H1 (cell line): ENCODE measurements at regions not wholly inside any gene's neighbourhood (a gene's known extent, or its start where the extent isn't known, plus 50 kb on each side); places are given as distances from the start of the nearest gene placed in this dataset.

Experiments
- CTCF ChIA-PET: fragments of 300-600 bp; sonication (Branson Sonifier 250); formaldehyde crosslinking; loops from one replicate; lab custom pipeline; 2021; ENCODE audit not compliant: partially characterized antibody; lab: Charles Lee
- POLR2A ChIA-PET: fragments of 300-600 bp; sonication (Branson Sonifier 250); formaldehyde crosslinking; loops from one replicate; lab custom pipeline; 2021; ENCODE audit warnings: inconsistent platforms; ENCODE audit not compliant: partially characterized antibody; lab: Charles Lee
- DNase-seq, 2 experiments: peaks; one replicate each; pipeline versions ENCODE4 v3.0.0 to v3.0.0-alpha.2; 2010 to 2022; ENCODE audit warnings: low spot score in 2 of 2, low read depth in 1 of 2, mixed read lengths in 1 of 2
- FAIRE-seq: peaks from 2 replicates; lab custom pipeline; 2011; peaks lifted over from hg19 to GRCh38; lab: Jason Lieb, UNC
- H2AFZ ChIP-seq: 2 replicates; pipeline ENCODE4 v1.8.1; 2012; ENCODE audit warnings: low read length, inconsistent platforms
- H2AK5ac ChIP-seq: 2 replicates; pipeline ENCODE4 v1.6.1; 2013; ENCODE audit warnings: low read depth, low read length
- H2BK120ac ChIP-seq: replicated peaks from 2 replicates; pipeline ENCODE3; 2013; ENCODE audit warnings: low read depth, low read length, inconsistent platforms
- H2BK12ac ChIP-seq: 2 replicates; pipeline ENCODE4 v1.6.1; 2013; ENCODE audit warnings: low read depth, low read length
- H2BK15ac ChIP-seq: 2 replicates; pipeline ENCODE4 v1.6.1; 2013; ENCODE audit warnings: low read length
- H2BK20ac ChIP-seq: 2 replicates; pipeline ENCODE4 v1.6.1; 2013; ENCODE audit warnings: low read length
- H2BK5ac ChIP-seq: 2 replicates; pipeline ENCODE4 v1.6.1; 2013; ENCODE audit warnings: low read depth, low read length
- H3K14ac ChIP-seq: 2 replicates; pipeline ENCODE4 v1.6.1; 2013; ENCODE audit warnings: inconsistent platforms; ENCODE audit not compliant: insufficient read length
- H3K18ac ChIP-seq: 2 replicates; pipeline ENCODE4 v1.6.1; 2013; ENCODE audit warnings: low read length; ENCODE audit errors: extremely low read depth
- H3K23ac ChIP-seq: 2 replicates; pipeline ENCODE4 v1.6.1; 2013; ENCODE audit warnings: inconsistent platforms; ENCODE audit not compliant: insufficient read length
- H3K23me2 ChIP-seq: 2 replicates; pipeline ENCODE4 v1.6.1; 2013; ENCODE audit warnings: low read depth, low read length
- H3K27ac ChIP-seq: 2 replicates; pipeline ENCODE4 v1.6.1; 2011; ENCODE audit warnings: low read depth, low read length, inconsistent platforms
- H3K27me3 ChIP-seq, 4 experiments: replicated peaks in 1 of 4; 1 replicate in 1 of 4; 2 replicates in 3 of 4; pipeline versions ENCODE4 v1.6.1 to v1.8.1; 2011 to 2013; ENCODE audit warnings: low read length in 3 of 4, mild to moderate bottlenecking in 3 of 4, inconsistent platforms in 2 of 4, mixed read lengths in 2 of 4, moderate library complexity in 1 of 4; ENCODE audit not compliant: control insufficient read depth in 3 of 4, insufficient read depth in 3 of 4; ENCODE audit errors: extremely low read depth in 1 of 4
- H3K36me3 ChIP-seq, 4 experiments: 2 replicates each; pipeline versions ENCODE4 v1.6.1 to v1.8.1; 2011 to 2013; ENCODE audit warnings: mild to moderate bottlenecking in 4 of 4, low read length in 3 of 4, moderate library complexity in 2 of 4, control low read depth in 1 of 4, inconsistent platforms in 1 of 4; ENCODE audit not compliant: insufficient read depth in 4 of 4, control insufficient read depth in 2 of 4
- H3K4ac ChIP-seq: replicated peaks from 2 replicates; pipeline ENCODE3; 2013; ENCODE audit warnings: low read length, low read depth, mixed read lengths, inconsistent platforms; ENCODE audit not compliant: insufficient read length
- H3K4me1 ChIP-seq, 4 experiments: replicated peaks in 1 of 4; 1 replicate in 1 of 4; 2 replicates in 3 of 4; pipeline versions ENCODE4 v1.6.1 to v1.8.1; 2011 to 2013; ENCODE audit warnings: low read length in 3 of 4, inconsistent platforms in 2 of 4, mixed read lengths in 1 of 4; ENCODE audit not compliant: insufficient read depth in 4 of 4, control insufficient read depth in 3 of 4
- H3K4me2 ChIP-seq, 2 experiments: 2 replicates each; pipeline versions ENCODE4 v1.6.1 to v1.8.1; 2011 to 2013; ENCODE audit warnings: low read depth in 2 of 2, low read length in 2 of 2, control low read depth in 1 of 2, inconsistent platforms in 1 of 2, mild to moderate bottlenecking in 1 of 2; ENCODE audit not compliant: insufficient read depth in 1 of 2
- H3K4me3 ChIP-seq, 4 experiments: fragments of 200-600, 300-600 bp in 1 of 4; sonication (generic), shearing (Covaris generic), sonication (Bioruptor Twin) in 1 of 4; 2 replicates each; pipeline versions ENCODE4 v1.5.1 to v1.8.1; 2011 to 2016; ENCODE audit warnings: low read length in 4 of 4, low read depth in 3 of 4, control low read depth in 2 of 4, inconsistent platforms in 2 of 4, mild to moderate bottlenecking in 2 of 4, mixed read lengths in 1 of 4, moderate library complexity in 1 of 4; ENCODE audit not compliant: insufficient read depth in 2 of 4; ENCODE audit errors: extremely low read depth in 1 of 4
- H3K56ac ChIP-seq: replicated peaks from 2 replicates; pipeline ENCODE3; 2013; ENCODE audit warnings: low read depth, mild to moderate bottlenecking, mixed read lengths, low read length, inconsistent platforms; ENCODE audit not compliant: insufficient read length
- H3K79me1 ChIP-seq: 2 replicates; pipeline ENCODE4 v1.6.1; 2013; ENCODE audit warnings: low read depth, low read length, control low read depth
- H3K79me2 ChIP-seq, 2 experiments: 2 replicates each; pipeline versions ENCODE4 v1.6.1 to v1.8.1; 2012 to 2013; ENCODE audit warnings: low read length in 2 of 2, mild to moderate bottlenecking in 2 of 2, inconsistent platforms in 1 of 2; ENCODE audit not compliant: insufficient read depth in 2 of 2, control insufficient read depth in 1 of 2
- H3K9ac ChIP-seq, 4 experiments: replicated peaks in 1 of 4; 1 replicate in 1 of 4; 2 replicates in 3 of 4; pipeline versions ENCODE4 v1.6.1 to v1.8.1; 2011 to 2013; ENCODE audit warnings: low read depth in 3 of 4, low read length in 3 of 4, control low read depth in 2 of 4, mild to moderate bottlenecking in 2 of 4, moderate library complexity in 2 of 4, inconsistent platforms in 1 of 4; ENCODE audit errors: extremely low read depth in 1 of 4
- H3K9me3 ChIP-seq, 2 experiments: 2 replicates each; pipeline versions ENCODE4 v1.6.1 to v1.8.1; 2012 to 2013; ENCODE audit warnings: mild to moderate bottlenecking in 2 of 2, moderate library complexity in 2 of 2, control low read depth in 1 of 2, inconsistent platforms in 1 of 2, low read depth in 1 of 2, low read length in 1 of 2, mixed read lengths in 1 of 2; ENCODE audit not compliant: insufficient read depth in 2 of 2
- H4K20me1 ChIP-seq, 2 experiments: replicated peaks in 1 of 2; 2 replicates each; pipeline versions ENCODE3 to v1.8.1; 2011 to 2013; ENCODE audit warnings: inconsistent platforms in 2 of 2, low read length in 2 of 2, mild to moderate bottlenecking in 1 of 2; ENCODE audit not compliant: insufficient read depth in 2 of 2, control insufficient read depth in 1 of 2
- H4K5ac ChIP-seq: 2 replicates; pipeline ENCODE4 v1.6.1; 2013; ENCODE audit warnings: low read length, low read depth, mixed read lengths, inconsistent platforms; ENCODE audit not compliant: insufficient read length
- H4K8ac ChIP-seq: 2 replicates; pipeline ENCODE4 v1.8.0; 2013; ENCODE audit warnings: mild to moderate bottlenecking, moderate library complexity, low read length, inconsistent platforms; ENCODE audit not compliant: insufficient read depth; ENCODE audit errors: extremely low read depth
- H4K91ac ChIP-seq: replicated peaks from 2 replicates; pipeline ENCODE3; 2013; ENCODE audit warnings: low read length, mixed read lengths, inconsistent platforms; ENCODE audit not compliant: insufficient read length
- BACH1 ChIP-seq: IDR thresholded peaks from 2 replicates; pipeline ENCODE4 v1.6.1; 2012; ENCODE audit warnings: low read length, improper control_type of control experiment
- MAX ChIP-seq: IDR thresholded peaks from 2 replicates; pipeline ENCODE4 v1.6.1; 2012; ENCODE audit warnings: inconsistent platforms
- RBBP5 ChIP-seq: IDR thresholded peaks from 2 replicates; pipeline ENCODE4 v1.7.1; 2012; ENCODE audit warnings: low read depth, mild to moderate bottlenecking, inconsistent platforms, low read length, moderate library complexity, borderline replicate concordance
- SIN3A ChIP-seq, 2 experiments: IDR thresholded peaks in 1 of 2; conservative IDR thresholded peaks in 1 of 2; 2 replicates each; pipeline ENCODE4 v1.6.1; 2011 to 2012; ENCODE audit warnings: low read length in 2 of 2, improper control_type of control experiment in 1 of 2, low read depth in 1 of 2, mild to moderate bottlenecking in 1 of 2
- WGBS, 2 experiments: shearing (Covaris generic) in 1 of 2; methylation state at CpG; one replicate each; pipeline versions ENCODE4 v1.1.6 to v1.1.7; 2013 to 2015; ENCODE audit warnings: low lambda C conversion rate in 2 of 2, mixed read lengths in 2 of 2, inconsistent platforms in 1 of 2, low coverage in 1 of 2, missing lambda C conversion rate in 1 of 2; ENCODE audit not compliant: insufficient replicate concordance in 2 of 2, insufficient coverage in 1 of 2, insufficient read length in 1 of 2; ENCODE audit errors: extremely low coverage in 1 of 2, missing lambda C conversion rate in 1 of 2; 5-methylcytosine and 5-hydroxymethylcytosine counted together

DNA sequence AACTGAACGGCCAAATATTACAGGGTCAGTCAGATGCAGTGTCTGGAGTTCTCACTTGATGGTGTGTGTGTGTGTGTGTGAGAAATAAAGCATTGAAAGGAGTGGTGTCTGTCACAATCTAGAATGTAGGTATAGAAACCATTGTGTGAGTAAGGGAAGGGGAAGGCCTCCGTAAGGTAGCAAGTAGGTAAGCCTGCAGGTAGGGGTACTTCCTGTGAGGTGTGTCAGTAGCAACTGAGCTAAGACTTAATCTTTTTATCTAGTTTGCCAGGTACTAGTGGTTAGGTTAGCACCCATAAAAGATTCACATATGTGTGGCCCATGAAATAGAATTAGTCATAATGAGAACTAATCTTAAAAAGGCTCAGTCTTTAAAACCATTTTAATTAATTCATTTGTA is 1517.8 kb downstream of the SI start:
- Histone ChIP-seq H3K18ac (no peak overlapping the region), H3K4me3 (no peak overlapping the region), H3K36me3 (no peaks in the 10 kb centered on the region), H2BK5ac (no peak overlapping the region), H3K23ac (no peak overlapping the region), H3K9ac (no peak overlapping the region), H3K4ac (no peak overlapping the region), H3K9me3 (0 out of 4 replicates have a peak, but pooled peaks cover 0 to 2% of the 10 kb centered on the region in 2 experiments), H3K79me2 (no peaks in the 10 kb centered on the region), H3K27ac (no peak overlapping the region), H2BK15ac (no peak overlapping the region), H2BK120ac (no peak overlapping the region), H3K23me2 (no peaks in the 10 kb centered on the region), H3K14ac (no peak overlapping the region), H3K27me3 (no peaks in the 10 kb centered on the region), H3K4me1 (peaks cover 0 to 3% (median 0%) of the 10 kb centered on the region in 4 experiments; a peak in 2 of 7 replicates), H3K56ac (no peak overlapping the region), H3K79me1 (no peaks in the 10 kb centered on the region), H4K5ac (no peak overlapping the region), H2AK5ac (no peak overlapping the region), H2AFZ (no peak overlapping the region), H2BK12ac (no peak overlapping the region), H4K20me1 (no peaks in the 10 kb centered on the region), H3K4me2 (no peak overlapping the region), H2BK20ac (no peak overlapping the region), H4K91ac (no peak overlapping the region), H4K8ac (no peak overlapping the region)
- WGBS, 2 experiments, result 79% methylated on average over 2 of the region's 2 CpGs; no CpG with 5 or more reads in 1 of the 2 experiments
- DNase-seq (no peak), FAIRE-seq (no peak)
- CTCF ChIA-PET, result interaction anchor here (0.7 kb wide), 1 partner anchor 1485 kb away, joined by 3 read pairs; no protein-coding TSS in a partner anchor
- POLR2A ChIA-PET, result no interaction called here
- TF ChIP-seq MAX, result no peak
- TF ChIP-seq BACH1, result no peak
- no peak for TF ChIP-seq SIN3A (conservative IDR thresholded peaks at IDR 0.05 in 1 of 2, IDR thresholded peaks at IDR 0.05 in 1 of 2; ENCODE audit: low read depth in 1 of 2, low read length in 2 of 2)
- no peak for TF ChIP-seq RBBP5
